ENCODE measurements at regions not wholly inside any gene's neighbourhood (a gene's known extent, or its start where the extent isn't known, plus 50 kb on each side); places are given as distances from the start of the nearest gene placed in this dataset.

GRCh38 chr1:38436006-38436405, 389.4 kb upstream of the POU3F1 start:
- no peak overlapping the region for H3K4me3 Mint-ChIP-seq
- CTCF ChIA-PET: interaction anchor here (2.8 kb wide), 1 partner anchor 67 kb away, joined by 11 read pairs; no protein-coding TSS in a partner anchor

DNA sequence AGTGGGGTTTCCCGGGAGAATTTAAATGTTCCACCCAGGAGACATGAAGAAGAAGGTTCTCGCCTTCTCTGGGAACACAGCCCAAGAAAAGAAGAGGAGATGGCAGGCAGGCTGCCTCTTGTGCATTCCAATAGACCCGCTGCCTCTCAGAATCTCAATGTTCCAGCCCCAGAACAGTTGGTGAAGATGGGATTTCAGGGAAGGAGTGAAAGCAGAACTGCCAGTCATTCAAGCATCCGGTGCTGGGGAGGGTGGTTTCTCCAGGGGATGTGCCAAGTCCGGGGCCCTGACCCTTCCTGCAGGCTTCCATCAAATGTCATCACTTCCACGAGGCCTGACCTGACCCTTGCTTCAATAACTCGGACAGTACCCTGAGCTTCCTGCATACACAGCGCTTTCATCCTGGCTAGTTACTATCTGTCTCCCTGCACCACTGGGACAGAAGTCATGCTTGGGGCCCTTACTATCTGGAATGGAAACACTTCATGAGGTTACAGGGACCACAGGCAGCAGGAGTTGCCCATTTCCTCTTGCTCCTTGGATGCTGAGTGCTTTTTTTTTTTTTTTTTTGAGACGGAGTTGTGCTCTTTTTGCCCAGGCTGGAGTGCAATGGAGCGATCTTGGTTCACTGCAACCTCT, 386.6 kb upstream of the POU3F1 start:
- Mint-ChIP-seq H3K4me1 (peaks cover 46% of the 10 kb centered on the region), H3K27ac (peak overlapping the region; percentile 33; the same call in 1 of the 2 replicates), H3K9me3 (0 out of 2 replicates have a peak, but pooled peaks cover 2% of the 10 kb centered on the region), H3K27me3 (ENCODE audit: low read depth) (no peaks in the 10 kb centered on the region), H3K4me3 (0 out of 2 replicates have a peak overlapping the region, but pooled peaks have one; percentile 5), H3K36me3 (peaks cover 23% of the 10 kb centered on the region)
- POLR2A ChIA-PET: interaction anchor here (0.7 kb wide), 1 partner anchor 172 kb away, joined by 4 read pairs; no protein-coding TSS in a partner anchor
- ATAC-seq (peak; percentile 25), DNase-seq (ENCODE audit: low spot score) (no peak)
- CTCF ChIA-PET: interaction anchor here (2.8 to 5.3 kb wide), 2 partner anchors 57 to 70 kb away, joined by 11 to 26 read pairs; no protein-coding TSS in a partner anchor
- TF ChIP-seq TEAD1 (CRISPR knock-in tag; IDR thresholded peaks at IDR 0.05) (peak; percentile 28; the same call in 1 of the 2 replicates), SP1 (CRISPR knock-in tag; conservative IDR thresholded peaks at IDR 0.05) (0 out of 2 replicates have a peak, but pooled peaks have one; percentile 10), NFE2L1 (CRISPR knock-in tag; IDR thresholded peaks at IDR 0.05) (0 out of 2 replicates have a peak, but pooled peaks have one; percentile 11), JUN (CRISPR knock-in tag; IDR thresholded peaks at IDR 0.05) (no peak)
- TF ChIP-seq, protein P1, sequence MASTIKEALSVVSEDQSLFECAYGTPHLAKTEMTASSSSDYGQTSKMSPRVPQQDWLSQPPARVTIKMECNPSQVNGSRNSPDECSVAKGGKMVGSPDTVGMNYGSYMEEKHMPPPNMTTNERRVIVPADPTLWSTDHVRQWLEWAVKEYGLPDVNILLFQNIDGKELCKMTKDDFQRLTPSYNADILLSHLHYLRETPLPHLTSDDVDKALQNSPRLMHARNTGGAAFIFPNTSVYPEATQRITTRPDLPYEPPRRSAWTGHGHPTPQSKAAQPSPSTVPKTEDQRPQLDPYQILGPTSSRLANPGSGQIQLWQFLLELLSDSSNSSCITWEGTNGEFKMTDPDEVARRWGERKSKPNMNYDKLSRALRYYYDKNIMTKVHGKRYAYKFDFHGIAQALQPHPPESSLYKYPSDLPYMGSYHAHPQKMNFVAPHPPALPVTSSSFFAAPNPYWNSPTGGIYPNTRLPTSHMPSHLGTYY (CRISPR knock-in tag; IDR thresholded peaks at IDR 0.05): 0 out of 2 replicates have a peak, but pooled peaks have one; percentile 7
- TF ChIP-seq, protein P2, sequence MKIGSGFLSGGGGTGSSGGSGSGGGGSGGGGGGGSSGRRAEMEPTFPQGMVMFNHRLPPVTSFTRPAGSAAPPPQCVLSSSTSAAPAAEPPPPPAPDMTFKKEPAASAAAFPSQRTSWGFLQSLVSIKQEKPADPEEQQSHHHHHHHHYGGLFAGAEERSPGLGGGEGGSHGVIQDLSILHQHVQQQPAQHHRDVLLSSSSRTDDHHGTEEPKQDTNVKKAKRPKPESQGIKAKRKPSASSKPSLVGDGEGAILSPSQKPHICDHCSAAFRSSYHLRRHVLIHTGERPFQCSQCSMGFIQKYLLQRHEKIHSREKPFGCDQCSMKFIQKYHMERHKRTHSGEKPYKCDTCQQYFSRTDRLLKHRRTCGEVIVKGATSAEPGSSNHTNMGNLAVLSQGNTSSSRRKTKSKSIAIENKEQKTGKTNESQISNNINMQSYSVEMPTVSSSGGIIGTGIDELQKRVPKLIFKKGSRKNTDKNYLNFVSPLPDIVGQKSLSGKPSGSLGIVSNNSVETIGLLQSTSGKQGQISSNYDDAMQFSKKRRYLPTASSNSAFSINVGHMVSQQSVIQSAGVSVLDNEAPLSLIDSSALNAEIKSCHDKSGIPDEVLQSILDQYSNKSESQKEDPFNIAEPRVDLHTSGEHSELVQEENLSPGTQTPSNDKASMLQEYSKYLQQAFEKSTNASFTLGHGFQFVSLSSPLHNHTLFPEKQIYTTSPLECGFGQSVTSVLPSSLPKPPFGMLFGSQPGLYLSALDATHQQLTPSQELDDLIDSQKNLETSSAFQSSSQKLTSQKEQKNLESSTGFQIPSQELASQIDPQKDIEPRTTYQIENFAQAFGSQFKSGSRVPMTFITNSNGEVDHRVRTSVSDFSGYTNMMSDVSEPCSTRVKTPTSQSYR (CRISPR knock-in tag; IDR thresholded peaks at IDR 0.05): no peak

More at GRCh38 chr1:38436006-38436405, 389.4 kb upstream of the POU3F1 start:
- POLR2A ChIA-PET: no interaction called here
- Mint-ChIP-seq H3K9me3 (peaks cover 12% of the 10 kb centered on the region), H3K27me3 (ENCODE audit: low read depth) (no peaks in the 10 kb centered on the region), H3K36me3 (peaks cover 29% of the 10 kb centered on the region), H3K27ac (no peak overlapping the region), H3K4me1 (peaks cover 43% of the 10 kb centered on the region)
- ATAC-seq (no peak), DNase-seq (ENCODE audit: low spot score) (no peak)
- TF ChIP-seq ZNF317 (CRISPR knock-in tag; IDR thresholded peaks at IDR 0.05; ENCODE audit: borderline replicate concordance, low read depth) (no peak), RORB (CRISPR knock-in tag; IDR thresholded peaks at IDR 0.05) (no peak), NFATC4 (CRISPR knock-in tag; IDR thresholded peaks at IDR 0.05) (no peak), E2F1 (CRISPR knock-in tag; IDR thresholded peaks at IDR 0.05) (no peak), ZNF532 (CRISPR knock-in tag; IDR thresholded peaks at IDR 0.05; ENCODE audit: borderline replicate concordance) (no peak), NR1H2 (CRISPR knock-in tag; IDR thresholded peaks at IDR 0.05) (no peak), ZNF423 (CRISPR knock-in tag; IDR thresholded peaks at IDR 0.05) (no peak), PRRX2 (CRISPR knock-in tag; IDR thresholded peaks at IDR 0.05) (no peak), EMX1 (CRISPR knock-in tag; IDR thresholded peaks at IDR 0.05) (no peak), GABPB1 (CRISPR knock-in tag; IDR thresholded peaks at IDR 0.05) (no peak)
- TF ChIP-seq, protein P3, sequence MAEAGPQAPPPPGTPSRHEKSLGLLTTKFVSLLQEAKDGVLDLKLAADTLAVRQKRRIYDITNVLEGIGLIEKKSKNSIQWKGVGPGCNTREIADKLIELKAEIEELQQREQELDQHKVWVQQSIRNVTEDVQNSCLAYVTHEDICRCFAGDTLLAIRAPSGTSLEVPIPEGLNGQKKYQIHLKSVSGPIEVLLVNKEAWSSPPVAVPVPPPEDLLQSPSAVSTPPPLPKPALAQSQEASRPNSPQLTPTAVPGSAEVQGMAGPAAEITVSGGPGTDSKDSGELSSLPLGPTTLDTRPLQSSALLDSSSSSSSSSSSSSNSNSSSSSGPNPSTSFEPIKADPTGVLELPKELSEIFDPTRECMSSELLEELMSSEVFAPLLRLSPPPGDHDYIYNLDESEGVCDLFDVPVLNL (CRISPR knock-in tag; IDR thresholded peaks at IDR 0.05; ENCODE audit: borderline replicate concordance, low read depth): no peak
- TF ChIP-seq, protein P4, sequence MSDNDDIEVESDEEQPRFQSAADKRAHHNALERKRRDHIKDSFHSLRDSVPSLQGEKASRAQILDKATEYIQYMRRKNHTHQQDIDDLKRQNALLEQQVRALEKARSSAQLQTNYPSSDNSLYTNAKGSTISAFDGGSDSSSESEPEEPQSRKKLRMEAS (CRISPR knock-in tag; IDR thresholded peaks at IDR 0.05): no peak

Measured in WTC11 (cell line).